ENCODE measurements at regions not wholly inside any gene's neighbourhood (a gene's known extent, or its start where the extent isn't known, plus 50 kb on each side); places are given as distances from the start of the nearest gene placed in this dataset.
A peak's percentile ranks its signal among the peaks of the same experiment; 100 is the strongest.

DNA sequence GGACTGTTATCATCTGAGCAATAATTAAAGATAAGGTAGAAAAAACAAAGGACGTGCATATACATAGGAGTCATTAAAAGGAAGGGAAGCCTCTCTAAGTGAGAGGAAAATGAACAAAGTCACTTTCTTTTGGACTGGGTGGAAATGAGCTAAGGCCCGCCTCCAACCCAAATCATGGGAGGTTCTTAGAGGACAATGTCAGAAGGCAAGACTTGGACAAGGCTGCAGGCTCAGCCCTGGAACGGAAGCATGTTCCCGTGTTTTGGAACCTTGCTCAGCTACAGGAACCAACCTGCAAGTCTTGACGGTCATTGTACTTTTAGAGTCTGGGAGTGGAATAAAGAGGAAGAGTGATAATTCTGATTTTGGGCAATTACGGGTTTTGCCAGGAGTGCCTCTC lies 59.4 kb upstream of the EPB41L3 start:
- no peak for DNase-seq (ENCODE audit: low spot score)

DNA sequence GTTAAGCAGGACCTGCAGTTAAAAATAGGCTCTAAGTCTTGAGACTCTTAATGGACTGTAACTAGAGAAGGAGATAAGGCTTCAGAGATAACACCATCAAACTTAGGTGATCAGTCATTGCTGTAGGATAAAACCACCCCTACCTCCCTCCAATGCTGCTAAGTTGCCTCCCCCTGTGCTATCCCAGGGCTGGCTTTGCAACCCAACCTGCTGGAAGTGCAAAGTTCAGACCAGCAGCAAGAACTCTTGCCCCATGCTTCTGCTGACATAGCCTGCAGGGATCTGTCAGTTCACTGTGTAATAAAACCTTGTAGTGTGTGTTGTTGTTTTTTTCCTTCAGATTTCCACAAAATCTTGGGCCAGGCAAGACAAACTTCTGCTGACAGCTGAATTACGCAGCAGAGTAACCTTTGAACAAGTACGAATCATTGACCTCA lies 57.4 kb upstream of the EPB41L3 start:
- POLR2A ChIA-PET (ENCODE audit: low non-redundant PET), result no interaction called here
- CTCF ChIA-PET, result no interaction called here

More for the DNA sequence above, 59.4 kb upstream of the EPB41L3 start:
- H3K27ac ChIP-seq, result no peak overlapping the region
- POLR2A ChIA-PET (ENCODE audit: low non-redundant PET), result no interaction called here
- CTCF ChIA-PET, result no interaction called here
- TF ChIP-seq, protein P1, sequence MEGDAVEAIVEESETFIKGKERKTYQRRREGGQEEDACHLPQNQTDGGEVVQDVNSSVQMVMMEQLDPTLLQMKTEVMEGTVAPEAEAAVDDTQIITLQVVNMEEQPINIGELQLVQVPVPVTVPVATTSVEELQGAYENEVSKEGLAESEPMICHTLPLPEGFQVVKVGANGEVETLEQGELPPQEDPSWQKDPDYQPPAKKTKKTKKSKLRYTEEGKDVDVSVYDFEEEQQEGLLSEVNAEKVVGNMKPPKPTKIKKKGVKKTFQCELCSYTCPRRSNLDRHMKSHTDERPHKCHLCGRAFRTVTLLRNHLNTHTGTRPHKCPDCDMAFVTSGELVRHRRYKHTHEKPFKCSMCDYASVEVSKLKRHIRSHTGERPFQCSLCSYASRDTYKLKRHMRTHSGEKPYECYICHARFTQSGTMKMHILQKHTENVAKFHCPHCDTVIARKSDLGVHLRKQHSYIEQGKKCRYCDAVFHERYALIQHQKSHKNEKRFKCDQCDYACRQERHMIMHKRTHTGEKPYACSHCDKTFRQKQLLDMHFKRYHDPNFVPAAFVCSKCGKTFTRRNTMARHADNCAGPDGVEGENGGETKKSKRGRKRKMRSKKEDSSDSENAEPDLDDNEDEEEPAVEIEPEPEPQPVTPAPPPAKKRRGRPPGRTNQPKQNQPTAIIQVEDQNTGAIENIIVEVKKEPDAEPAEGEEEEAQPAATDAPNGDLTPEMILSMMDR (conservative IDR thresholded peaks at IDR 0.05; ENCODE audit: low read depth), result no peak

DNA sequence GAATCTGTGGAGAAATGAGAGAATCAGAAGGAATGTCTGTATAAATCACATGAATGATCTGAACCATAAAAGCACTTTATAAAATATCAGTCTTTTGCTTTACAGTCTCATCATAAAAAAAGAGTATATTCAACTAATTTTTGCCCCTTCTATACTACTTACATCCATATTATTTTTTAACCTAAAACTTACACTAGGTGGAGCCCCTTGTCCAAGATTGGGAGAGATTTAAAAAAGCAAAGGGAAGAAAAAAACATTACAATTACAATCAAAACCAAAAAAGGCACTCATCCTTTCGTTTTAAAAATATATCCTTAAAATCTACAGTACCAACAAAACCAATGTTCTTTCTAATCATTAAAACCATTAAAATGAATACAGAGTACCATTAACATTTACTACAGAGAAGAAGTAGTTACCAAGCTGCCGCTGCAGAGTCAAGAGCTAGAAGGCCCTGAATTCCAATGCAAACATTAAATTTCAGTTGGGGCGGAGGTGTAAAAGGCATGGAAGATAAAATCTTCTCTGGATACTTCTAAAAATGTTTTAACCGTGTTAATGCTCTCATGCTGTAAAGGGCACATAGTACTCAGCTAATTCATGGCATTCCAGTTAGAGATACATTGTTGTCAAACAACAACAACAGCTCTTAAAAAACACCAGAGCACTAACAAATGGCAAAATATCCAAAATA lies 56.7 kb upstream of the EPB41L3 start:
- ChIA-PET CTCF (no interaction called here), POLR2A (ENCODE audit: low non-redundant PET) (no interaction called here)
- DNase-seq (ENCODE audit: low spot score), result peak; percentile 3
- H3K27ac ChIP-seq, result no peak overlapping the region
- TF ChIP-seq, protein P1 (conservative IDR thresholded peaks at IDR 0.05; ENCODE audit: low read depth), result peak; percentile 35

More for the DNA sequence above, 57.4 kb upstream of the EPB41L3 start:
- no peak overlapping the region for H3K27ac ChIP-seq
- DNase-seq (ENCODE audit: low spot score), result no peak
- TF ChIP-seq, protein P1 (conservative IDR thresholded peaks at IDR 0.05; ENCODE audit: low read depth), result no peak

DNA sequence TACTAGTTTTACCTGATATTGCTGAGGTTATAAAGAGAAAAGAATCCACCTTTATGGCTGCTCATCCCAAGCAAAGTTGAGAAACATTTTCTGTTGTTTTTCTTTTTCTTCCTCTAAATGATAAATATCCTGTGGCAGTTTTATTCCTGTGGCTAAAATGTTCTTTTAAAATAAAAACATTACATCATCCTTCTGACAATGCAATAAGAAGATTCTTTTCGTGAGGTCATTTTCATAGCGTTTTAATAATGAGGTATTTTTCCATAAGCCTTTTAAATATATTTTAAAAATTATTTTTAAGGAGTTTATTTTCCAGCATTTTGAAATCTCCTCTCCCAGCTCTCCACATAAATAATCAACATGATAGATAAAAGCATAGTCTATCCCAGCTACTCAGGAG lies 52.8 kb upstream of the EPB41L3 start:
- ChIA-PET CTCF (no interaction called here), POLR2A (ENCODE audit: low non-redundant PET) (no interaction called here)
- no peak overlapping the region for H3K27ac ChIP-seq
- TF ChIP-seq, protein P1 (conservative IDR thresholded peaks at IDR 0.05; ENCODE audit: low read depth), result no peak
- DNase-seq (ENCODE audit: low spot score), result no peak
